ENCODE measurements at regions not wholly inside any gene's neighbourhood (a gene's known extent, or its start where the extent isn't known, plus 50 kb on each side); places are given as distances from the start of the nearest gene placed in this dataset.
"Not testable (repeated sequence)": the region's sequence is repeated elsewhere in the genome, so short reads cannot be mapped to it uniquely, and the experiment has no call there.

DNA sequence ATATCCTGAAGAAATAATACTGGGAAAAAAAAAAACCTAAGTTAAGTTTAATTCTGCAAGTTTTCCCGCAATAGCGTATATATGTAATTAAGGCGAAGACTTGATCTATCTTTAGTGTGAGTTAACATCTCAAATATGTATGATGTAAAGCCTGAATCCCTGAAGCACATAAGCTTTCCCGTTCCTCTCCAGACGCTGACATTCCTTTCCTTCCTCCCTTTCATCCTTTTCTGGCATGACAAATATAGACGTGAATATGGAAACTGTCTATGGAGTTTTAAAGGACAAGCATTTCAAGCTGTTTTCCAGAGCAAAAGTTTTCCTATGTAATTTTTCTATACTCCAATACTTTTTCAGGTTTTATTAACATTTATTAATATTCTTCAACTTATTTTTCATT lies 637.0 kb downstream of the COL12A1 start:
- DNase-seq = no peak

DNA sequence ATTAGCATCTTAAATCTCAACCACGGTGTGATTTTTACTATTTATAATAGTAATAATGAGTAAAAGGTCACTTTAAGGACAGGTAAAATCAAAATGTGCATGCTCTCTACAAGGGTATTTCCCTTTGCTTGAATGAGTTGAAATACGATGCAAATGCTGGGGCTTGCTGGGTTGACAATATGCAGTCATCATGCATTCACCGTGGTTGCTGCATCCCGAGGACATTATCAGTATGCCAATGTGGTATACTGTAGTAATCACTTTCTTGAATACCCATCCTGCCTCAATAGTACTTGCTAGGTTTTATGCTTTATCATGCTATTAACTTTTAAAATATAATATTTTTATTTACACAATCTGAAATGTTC lies 637.9 kb downstream of the COL12A1 start:
- DNase-seq = not testable (repeated sequence)

DNA sequence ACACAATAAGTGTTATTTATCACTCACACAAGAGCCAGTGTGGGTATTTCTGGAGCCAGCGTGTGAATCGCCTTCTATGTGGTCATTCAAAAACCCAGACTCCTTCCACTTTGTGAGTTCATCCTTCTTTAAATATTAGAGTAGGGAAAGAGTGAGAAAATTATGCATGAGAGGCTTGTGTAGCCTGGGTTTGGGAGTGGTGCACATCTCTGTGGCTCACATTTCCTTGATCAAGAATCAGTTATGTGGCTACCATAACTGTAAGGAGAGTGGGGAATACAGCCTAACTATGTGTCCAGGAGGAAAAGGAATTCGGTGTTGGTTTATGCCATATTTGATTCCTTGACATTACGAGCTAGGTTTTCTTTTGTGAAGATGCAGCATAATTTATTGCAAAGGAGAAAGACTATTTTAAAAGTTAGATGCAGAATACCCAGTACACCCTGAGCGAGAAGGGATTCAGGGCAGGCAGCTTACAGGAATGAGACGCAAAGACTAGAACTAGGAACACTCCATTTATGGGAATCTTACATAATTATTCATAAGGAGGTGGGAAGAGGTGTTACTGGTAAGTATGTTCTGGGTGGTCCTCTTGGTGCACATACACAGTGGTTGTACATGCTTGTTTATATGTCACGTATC lies 638.5 kb downstream of the COL12A1 start:
- DNase-seq = no peak

DNA sequence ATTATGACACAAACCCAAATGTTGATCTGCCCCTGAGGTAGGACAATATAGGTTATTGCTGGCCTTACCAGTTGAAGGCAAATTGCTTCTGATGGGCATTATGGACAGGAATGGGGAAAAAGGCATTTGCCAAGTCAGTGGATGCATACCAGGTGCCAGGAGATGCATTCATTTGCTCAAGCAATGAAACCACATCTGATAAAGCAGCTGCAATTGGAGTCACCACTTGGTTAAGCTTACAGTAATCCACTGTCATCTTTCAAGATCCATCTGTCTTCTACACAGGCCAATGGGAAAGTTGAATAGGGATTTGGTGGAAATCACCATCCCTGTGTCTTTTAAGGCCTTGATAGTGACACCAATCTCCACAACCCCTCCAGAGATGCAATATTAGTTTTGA lies 648.6 kb downstream of the COL12A1 start:
- DNase-seq = no peak

GRCh38 chr6:74554041-74554440 lies 651.8 kb downstream of the COL12A1 start:
- DNase-seq = no peak

DNA sequence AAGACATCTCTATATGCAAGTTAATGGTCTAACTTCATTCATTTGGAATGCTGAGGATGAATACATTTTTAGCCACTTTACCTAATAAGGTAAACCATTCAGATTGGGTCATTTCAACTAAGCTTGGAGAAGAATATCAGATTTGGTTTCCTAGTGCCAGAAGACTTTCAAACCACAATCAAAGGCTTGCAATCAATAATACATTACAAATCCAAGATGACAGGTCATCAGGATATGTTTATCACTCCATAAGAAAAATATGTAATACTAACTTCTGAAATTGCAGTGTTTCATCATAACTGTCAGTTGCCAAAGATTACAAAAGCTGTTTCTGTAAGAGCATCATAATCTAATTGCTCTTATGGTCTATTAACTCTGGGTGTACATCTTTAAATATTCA lies 654.0 kb downstream of the COL12A1 start:
- no peak for DNase-seq

- DNase-seq = no peak
These were observed 655.0 kb downstream of the COL12A1 start for GRCh38 chr6:74550821-74551220.

DNA sequence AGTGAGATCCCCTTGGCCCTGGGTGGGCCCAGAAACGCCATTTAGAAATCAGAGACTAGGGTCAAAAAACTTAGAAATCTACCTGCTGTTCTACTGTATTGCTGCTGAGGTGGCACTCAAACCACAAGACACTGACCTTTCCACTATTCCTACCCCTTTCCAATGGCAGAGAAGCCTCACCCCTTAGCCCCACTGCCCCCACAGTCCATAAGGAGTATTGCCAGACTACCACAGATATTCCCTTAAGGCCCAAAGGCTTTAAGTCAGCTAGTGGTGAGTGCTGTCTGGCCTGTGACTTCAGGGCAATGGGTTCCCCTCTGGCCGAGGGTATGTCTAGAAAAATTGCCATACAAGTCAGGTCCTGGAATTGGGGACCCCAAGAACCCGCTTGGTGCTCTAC lies 656.1 kb downstream of the COL12A1 start:
- DNase-seq = no peak

DNA sequence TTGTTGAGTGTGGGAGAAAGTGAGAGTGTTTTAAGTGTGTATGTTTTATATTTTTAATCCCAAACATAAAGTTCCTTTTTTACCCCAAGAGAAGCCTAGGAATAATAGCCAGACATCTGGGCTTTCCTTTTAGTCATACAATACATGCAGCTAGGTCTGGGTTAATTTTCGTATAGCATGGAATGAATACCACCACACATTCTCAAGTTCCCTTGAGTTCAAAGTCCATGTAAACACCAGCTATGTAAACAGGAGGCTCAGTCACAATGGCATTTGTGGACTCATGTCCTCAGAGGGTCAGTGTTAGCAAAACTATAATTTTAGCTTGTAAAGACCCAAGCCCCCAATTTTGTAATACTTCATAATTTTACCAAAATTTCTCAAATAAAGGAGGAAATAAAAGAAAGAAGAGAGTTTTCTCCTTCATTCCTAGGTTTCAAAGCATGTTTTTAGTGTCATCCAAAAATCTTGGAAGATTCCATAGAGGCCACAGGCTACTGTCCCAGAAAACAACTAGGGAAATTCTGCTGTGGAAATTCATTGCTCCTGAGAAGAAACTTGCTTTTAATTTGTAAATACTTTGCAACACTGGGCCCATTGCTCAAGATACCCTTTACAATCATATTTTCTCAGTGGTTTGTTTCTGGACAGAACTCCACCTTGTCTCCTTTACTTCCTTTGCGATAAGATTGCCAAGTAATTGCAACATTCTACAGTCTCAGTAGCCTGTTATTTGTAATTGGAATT lies 671.2 kb downstream of the COL12A1 start:
- no peak for DNase-seq

DNA sequence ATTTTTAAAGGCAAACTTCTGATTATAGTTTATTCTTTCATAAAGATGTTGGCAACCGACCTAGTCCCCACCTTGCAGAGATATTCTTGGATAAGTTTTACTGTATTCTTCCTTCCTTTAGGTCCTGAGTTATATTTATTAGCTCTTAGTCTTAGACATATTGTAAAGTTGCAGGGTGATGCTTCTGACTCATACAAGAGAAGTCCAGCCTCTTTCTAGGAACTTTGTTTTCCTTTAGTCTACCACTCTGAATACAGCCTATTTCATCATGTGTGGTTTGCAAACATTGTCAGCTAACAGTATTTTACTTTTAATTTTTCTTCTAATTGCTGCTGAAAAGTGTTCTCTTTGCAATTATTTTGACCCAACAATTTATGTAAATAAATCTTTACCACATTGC lies 686.7 kb downstream of the COL12A1 start:
- no peak for DNase-seq

DNA sequence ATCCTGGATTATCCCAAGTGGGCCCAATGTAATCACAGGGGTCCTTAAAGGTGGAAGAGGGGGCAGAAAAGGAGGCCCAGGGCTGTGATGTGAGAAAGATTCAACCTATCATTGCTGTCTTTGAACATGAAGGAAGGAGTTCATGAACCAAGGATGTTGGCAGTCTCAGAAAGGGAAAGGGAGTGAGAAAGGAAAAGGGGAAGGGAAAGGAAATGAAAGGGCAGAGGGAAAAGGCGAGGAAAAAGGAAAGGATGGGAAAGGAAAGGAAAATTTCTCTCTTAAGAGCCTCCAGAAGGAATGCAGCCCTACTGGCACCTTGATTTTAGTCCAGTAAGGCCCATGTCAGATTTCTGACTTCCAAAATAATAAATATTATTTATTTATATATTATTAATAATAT lies 687.8 kb downstream of the COL12A1 start:
- no peak for DNase-seq

DNA sequence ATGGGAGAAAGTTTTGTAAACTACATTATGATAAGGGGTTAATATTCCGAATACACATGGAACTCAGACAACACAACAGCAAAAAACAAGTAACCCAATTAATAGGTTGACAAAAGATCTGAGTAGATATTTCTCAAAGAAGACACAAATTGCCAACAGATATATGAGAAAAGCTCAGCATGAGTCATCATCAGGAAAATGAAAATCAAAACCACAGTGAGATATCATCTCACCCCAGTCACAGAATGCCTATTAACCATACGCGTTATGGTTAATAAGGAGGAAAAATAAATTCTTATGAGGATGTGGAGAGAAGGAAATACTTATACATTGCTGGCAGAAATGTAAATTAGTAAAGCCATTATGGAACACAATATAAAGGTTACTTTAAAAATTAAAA lies 695.0 kb downstream of the COL12A1 start:
- no peak for DNase-seq

GRCh38 chr6:74507649-74508048 lies 698.2 kb downstream of the COL12A1 start:
- DNase-seq = no peak

- DNase-seq = no peak
These were observed 700.5 kb downstream of the COL12A1 start for GRCh38 chr6:74505391-74505790.

- no peak for DNase-seq
These were observed 700.9 kb downstream of the COL12A1 start for GRCh38 chr6:74504941-74505340.

DNA sequence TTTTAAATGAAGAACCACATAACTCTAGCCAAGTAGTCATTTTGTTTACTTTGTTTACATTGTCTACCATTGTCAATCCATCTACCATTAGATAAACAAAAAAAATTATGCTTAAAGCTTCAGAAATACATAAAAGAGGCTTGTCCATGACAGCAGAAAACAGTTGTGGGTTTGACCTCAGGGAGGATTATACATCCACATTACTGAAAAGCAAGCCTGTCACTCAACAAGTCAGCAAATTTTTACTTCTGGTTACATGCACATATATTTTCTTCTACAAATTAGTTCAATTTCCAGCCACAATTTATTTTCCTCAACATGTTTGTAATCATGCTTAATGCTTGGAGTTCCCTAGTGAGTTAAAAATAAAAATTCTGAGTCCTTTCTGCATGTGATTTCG lies 713.3 kb downstream of the COL12A1 start:
- no peak for DNase-seq

DNA sequence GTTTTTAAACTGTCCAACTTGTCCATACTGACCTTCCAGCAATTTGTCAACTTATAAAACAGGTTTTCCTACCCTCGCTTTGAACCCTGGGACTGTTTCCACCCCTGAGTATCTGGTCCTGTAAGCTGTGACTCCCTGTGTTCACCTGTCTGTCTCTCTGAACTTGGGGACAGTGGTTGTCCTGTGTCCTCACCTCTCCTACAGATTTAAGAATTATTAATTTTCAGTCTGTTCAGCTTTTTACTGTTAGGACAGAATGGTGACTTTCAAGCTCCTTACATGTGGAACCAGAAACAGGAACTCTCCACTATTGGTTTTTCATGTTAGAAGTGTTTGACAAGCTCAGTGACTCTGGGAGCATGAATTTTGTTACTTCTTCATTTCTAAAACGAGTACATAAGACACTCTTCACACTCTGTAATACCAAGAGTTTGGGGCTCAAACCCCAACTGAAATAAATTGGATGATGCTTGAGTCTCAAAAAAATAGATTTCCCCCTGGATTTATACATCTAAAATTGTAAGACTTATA lies 713.9 kb downstream of the COL12A1 start:
- no peak for DNase-seq

GRCh38 chr6:74488726-74489125 lies 717.1 kb downstream of the COL12A1 start:
- DNase-seq = not testable (repeated sequence)

DNA sequence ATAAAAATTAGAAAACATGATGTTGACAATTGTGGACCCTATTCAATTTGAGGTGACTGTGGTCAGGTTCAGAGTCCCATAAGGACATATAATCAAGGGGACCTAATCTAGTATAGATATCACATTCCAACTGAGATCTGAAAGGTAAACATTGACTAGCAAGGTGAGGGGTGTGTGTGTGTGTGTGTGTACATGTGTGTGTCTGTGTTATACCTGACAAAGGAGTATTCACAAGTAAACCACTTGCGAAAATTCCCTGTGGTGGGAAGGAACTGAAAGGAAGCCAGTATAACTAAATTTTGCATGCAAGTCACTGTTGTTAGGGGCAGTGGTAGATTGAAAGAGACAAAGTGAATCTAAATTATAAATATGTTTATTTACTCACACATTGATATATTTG lies 723.7 kb downstream of the COL12A1 start:
- DNase-seq = no peak

DNA sequence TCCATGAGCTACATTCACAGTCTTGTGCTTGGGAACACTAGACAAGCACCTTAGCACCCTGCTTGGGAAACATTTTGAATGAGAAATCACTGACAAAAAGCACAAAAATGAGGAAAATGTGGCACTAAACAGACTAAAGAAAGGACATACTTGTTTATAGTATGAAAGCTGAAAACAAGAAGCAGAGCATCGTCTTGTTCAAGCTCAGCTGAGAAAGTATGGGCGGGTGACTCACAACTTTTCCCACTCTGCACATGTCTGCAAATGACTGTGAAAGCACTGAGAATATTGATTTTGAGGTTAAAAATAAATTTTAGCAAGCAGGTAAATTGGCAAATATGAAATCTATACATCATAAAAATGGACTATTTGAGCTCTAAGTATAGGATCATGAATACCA lies 725.3 kb downstream of the COL12A1 start:
- DNase-seq = no peak

DNA sequence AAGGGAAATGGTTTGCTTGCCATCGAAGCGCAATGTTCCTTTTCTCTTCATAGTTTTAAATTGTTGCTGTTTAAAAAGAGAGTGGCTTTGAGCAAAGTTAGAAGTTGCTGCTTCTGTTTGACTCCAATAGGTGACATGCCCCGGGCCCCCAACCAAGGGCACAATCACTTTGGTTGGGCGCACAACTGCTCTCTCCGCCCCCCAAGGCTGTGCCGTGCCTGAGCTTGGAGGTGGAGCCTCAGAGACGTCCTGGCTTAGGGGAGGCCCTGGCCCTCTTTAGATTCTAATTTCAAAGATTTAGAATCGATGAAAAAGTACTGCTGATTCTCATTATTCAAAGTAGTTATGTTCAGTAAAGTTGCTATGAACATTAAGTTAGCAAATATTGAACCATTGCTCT lies 725.9 kb downstream of the COL12A1 start:
- DNase-seq = no peak

GRCh38 chr6:74479420-74479819 lies 726.4 kb downstream of the COL12A1 start:
- DNase-seq = no peak

- DNase-seq = not testable (repeated sequence)
These were observed 731.8 kb downstream of the COL12A1 start for GRCh38 chr6:74474046-74474445.

- DNase-seq = not testable (repeated sequence)
These were observed 737.3 kb downstream of the COL12A1 start for GRCh38 chr6:74468552-74468951.

All from NCI-H1694 (cell line).